OCI-LY1 (cell line): ENCODE measurements at regions not wholly inside any gene's neighbourhood (a gene's known extent, or its start where the extent isn't known, plus 50 kb on each side); places are given as distances from the start of the nearest gene placed in this dataset.

Experiments
- H2AFZ ChIP-seq: fragments of 200-600 bp; sonication (generic), shearing (Covaris generic); 2 replicates; pipeline ENCODE4 v1.6.0; 2014; ENCODE audit warnings: antibody characterized with exemption, mild to moderate bottlenecking, low read length
- H3F3A ChIP-seq: fragments of 200-600 bp; sonication (generic), shearing (Covaris generic); 2 replicates; pipeline ENCODE4 v1.6.0; 2014; ENCODE audit warnings: mild to moderate bottlenecking, antibody characterized with exemption, low read length, moderate library complexity; ENCODE audit not compliant: insufficient read depth
- H3K27ac ChIP-seq: fragments of 200-600 bp; sonication (generic); 2 replicates; pipeline ENCODE4 v1.5.1; 2014; ENCODE audit warnings: low read length, mixed run types, mild to moderate bottlenecking, low read depth; ENCODE audit not compliant: poor library complexity, severe bottlenecking
- H3K27me3 ChIP-seq: fragments of 200-600 bp; sonication (generic); 2 replicates; pipeline ENCODE4 v1.6.0; 2014; ENCODE audit warnings: antibody characterized with exemption, mild to moderate bottlenecking, low read length, moderate library complexity; ENCODE audit not compliant: insufficient read depth
- H3K36me3 ChIP-seq: fragments of 200-600 bp; sonication (generic); 2 replicates; pipeline ENCODE4 v1.6.1; 2014; ENCODE audit warnings: mild to moderate bottlenecking, antibody characterized with exemption, low read length, moderate library complexity, mixed read lengths; ENCODE audit not compliant: insufficient read depth
- H3K4me1 ChIP-seq: fragments of 200-600 bp; sonication (generic); 2 replicates; pipeline ENCODE4 v1.5.1; 2014; ENCODE audit warnings: mild to moderate bottlenecking, low read length, moderate library complexity; ENCODE audit not compliant: insufficient read depth, severe bottlenecking
- H3K4me2 ChIP-seq: fragments of 200-600 bp; sonication (generic), shearing (Covaris generic); 2 replicates; pipeline ENCODE4 v1.6.1; 2014; ENCODE audit warnings: low read length
- H3K4me3 ChIP-seq: fragments of 200-600 bp; sonication (generic); 2 replicates; pipeline ENCODE4 v1.5.1; 2014; ENCODE audit warnings: low read length, low read depth, mild to moderate bottlenecking, mixed read lengths; ENCODE audit not compliant: poor library complexity, severe bottlenecking
- H3K79me2 ChIP-seq: fragments of 200-600 bp; shearing (Covaris generic); 2 replicates; pipeline ENCODE4 v1.6.1; 2016; ENCODE audit warnings: mixed run types, low read length, mixed read lengths; ENCODE audit not compliant: insufficient read depth
- H3K9ac ChIP-seq: fragments of 200-600 bp; sonication (generic), shearing (Covaris generic); 2 replicates; pipeline ENCODE4 v1.6.1; 2014; ENCODE audit warnings: mild to moderate bottlenecking, low read length, mixed read lengths
- H3K9me2 ChIP-seq: fragments of 200-600 bp; sonication (generic), shearing (Covaris generic); 2 replicates; pipeline ENCODE4 v1.6.1; 2014; ENCODE audit warnings: low read depth, mild to moderate bottlenecking, low read length, mixed read lengths
- H3K9me3 ChIP-seq: fragments of 200-600 bp; shearing (Covaris generic); 2 replicates; pipeline ENCODE4 v1.6.1; 2014; ENCODE audit warnings: low read length, mixed read lengths
- H4K20me1 ChIP-seq: fragments of 200-600 bp; sonication (generic), shearing (Covaris generic); 2 replicates; pipeline ENCODE4 v1.6.0; 2016; ENCODE audit warnings: mild to moderate bottlenecking, low read length; ENCODE audit not compliant: insufficient read depth
- CTCF ChIP-seq: fragments of 200-600 bp; sonication (generic), shearing (Covaris generic); IDR thresholded peaks from 2 replicates; pipeline ENCODE4 v1.5.1; 2017; ENCODE audit warnings: mild to moderate bottlenecking, antibody characterized with exemption, low read length, moderate library complexity, mixed read lengths
- EZH2 ChIP-seq: fragments of 200-600 bp; sonication (generic), shearing (Covaris generic); IDR thresholded peaks from 2 replicates; pipeline ENCODE4 v1.8.0; 2017; ENCODE audit warnings: borderline replicate concordance, mixed run types, mild to moderate bottlenecking, antibody characterized with exemption, low read length, moderate library complexity, mixed read lengths

GRCh38 chr19:31497709-31498108 is 148.5 kb upstream of the TSHZ3 start:
- H3K79me2 ChIP-seq = no peaks in the 10 kb centered on the region
- no peaks in the 10 kb centered on the region for H3K9me2 ChIP-seq
- H4K20me1 ChIP-seq = no peaks in the 10 kb centered on the region
- H2AFZ ChIP-seq = no peak overlapping the region
- TF ChIP-seq EZH2 = no peak
- no peak for TF ChIP-seq CTCF
- H3K27ac ChIP-seq = no peak overlapping the region
- H3K9me3 ChIP-seq = no peaks in the 10 kb centered on the region
- no peak overlapping the region for H3K4me3 ChIP-seq
- H3K9ac ChIP-seq = no peak overlapping the region
- H3F3A ChIP-seq = no peaks in the 10 kb centered on the region
- H3K4me2 ChIP-seq = no peak overlapping the region
- H3K36me3 ChIP-seq = no peaks in the 10 kb centered on the region
- H3K4me1 ChIP-seq = no peaks in the 10 kb centered on the region
- H3K27me3 ChIP-seq = no peaks in the 10 kb centered on the region

- H3K4me1 ChIP-seq = no peaks in the 10 kb centered on the region
- H3K27me3 ChIP-seq = no peaks in the 10 kb centered on the region
- H3K36me3 ChIP-seq = no peaks in the 10 kb centered on the region
- H3F3A ChIP-seq = no peaks in the 10 kb centered on the region
- no peaks in the 10 kb centered on the region for H4K20me1 ChIP-seq
- no peak overlapping the region for H3K4me2 ChIP-seq
- H2AFZ ChIP-seq = no peak overlapping the region
- no peaks in the 10 kb centered on the region for H3K9me2 ChIP-seq
- H3K4me3 ChIP-seq = no peak overlapping the region
- no peaks in the 10 kb centered on the region for H3K9me3 ChIP-seq
- no peak overlapping the region for H3K27ac ChIP-seq
- H3K9ac ChIP-seq = no peak overlapping the region
- H3K79me2 ChIP-seq = no peaks in the 10 kb centered on the region
- TF ChIP-seq CTCF = no peak
- no peak for TF ChIP-seq EZH2
Observed at GRCh38 chr19:31498781-31499180, 149.5 kb upstream of the TSHZ3 start.

- H3K4me1 ChIP-seq = no peaks in the 10 kb centered on the region
- H3K9ac ChIP-seq = no peak overlapping the region
- H3K27ac ChIP-seq = no peak overlapping the region
- H4K20me1 ChIP-seq = no peaks in the 10 kb centered on the region
- no peaks in the 10 kb centered on the region for H3K36me3 ChIP-seq
- H3K79me2 ChIP-seq = no peaks in the 10 kb centered on the region
- H3K4me2 ChIP-seq = no peak overlapping the region
- H3K9me3 ChIP-seq = no peaks in the 10 kb centered on the region
- no peaks in the 10 kb centered on the region for H3F3A ChIP-seq
- no peaks in the 10 kb centered on the region for H3K27me3 ChIP-seq
- no peak overlapping the region for H2AFZ ChIP-seq
- TF ChIP-seq CTCF = no peak
- TF ChIP-seq EZH2 = no peak
- H3K4me3 ChIP-seq = no peak overlapping the region
- no peaks in the 10 kb centered on the region for H3K9me2 ChIP-seq
Observed at GRCh38 chr19:31499281-31500196, 150.3 kb upstream of the TSHZ3 start.
